Fibroblast of villous mesenchyme (primary cell): ENCODE measurements at regions not wholly inside any gene's neighbourhood (a gene's known extent, or its start where the extent isn't known, plus 50 kb on each side); places are given as distances from the start of the nearest gene placed in this dataset.

Experiments
- DNase-seq: peaks from one replicate; pipeline ENCODE4 v3.0.0-alpha.2; 2010; ENCODE audit warnings: low read depth
- H3K4me3 ChIP-seq: 2 replicates; pipeline ENCODE4 v1.5.1; 2011; ENCODE audit warnings: low read depth, mild to moderate bottlenecking, low read length
- CTCF ChIP-seq: IDR thresholded peaks from 2 replicates; pipeline ENCODE4 v1.5.1; 2012; ENCODE audit warnings: low read depth, mild to moderate bottlenecking, low read length; ENCODE audit not compliant: insufficient read depth

GRCh38 chr10:6654571-6654970, 74.5 kb upstream of the PRKCQ start:
- no peak for TF ChIP-seq CTCF
- no peak for DNase-seq
- no peak overlapping the region for H3K4me3 ChIP-seq

DNA sequence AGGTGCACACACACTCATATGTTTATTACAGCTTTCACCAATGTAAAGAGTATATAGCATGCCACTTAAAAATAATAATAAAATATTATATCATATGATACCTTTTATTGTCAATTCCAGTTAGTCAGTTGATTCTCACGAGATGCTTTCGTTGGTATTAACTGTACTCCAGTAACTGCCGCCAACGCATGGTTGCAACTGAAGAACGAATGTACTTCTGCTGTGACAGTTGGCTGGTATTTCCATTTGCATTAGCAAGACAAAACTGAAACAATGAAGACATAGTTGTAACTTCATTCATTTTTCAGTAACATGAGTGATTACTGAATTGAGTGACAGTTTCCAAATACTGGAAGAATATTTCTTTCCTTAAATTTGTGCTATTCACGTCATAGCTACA, 70.5 kb upstream of the PRKCQ start:
- H3K4me3 ChIP-seq: no peak overlapping the region
- TF ChIP-seq CTCF: no peak
- DNase-seq: no peak

- DNase-seq: no peak
Observed at GRCh38 chr10:6649903-6650302, 69.8 kb upstream of the PRKCQ start.

GRCh38 chr10:6648894-6649720, 69.0 kb upstream of the PRKCQ start:
- H3K4me3 ChIP-seq: no peak overlapping the region
- TF ChIP-seq CTCF: no peak
- no peak for DNase-seq

More at GRCh38 chr10:6649903-6650302, 69.8 kb upstream of the PRKCQ start:
- no peak overlapping the region for H3K4me3 ChIP-seq
- TF ChIP-seq CTCF: no peak

DNA sequence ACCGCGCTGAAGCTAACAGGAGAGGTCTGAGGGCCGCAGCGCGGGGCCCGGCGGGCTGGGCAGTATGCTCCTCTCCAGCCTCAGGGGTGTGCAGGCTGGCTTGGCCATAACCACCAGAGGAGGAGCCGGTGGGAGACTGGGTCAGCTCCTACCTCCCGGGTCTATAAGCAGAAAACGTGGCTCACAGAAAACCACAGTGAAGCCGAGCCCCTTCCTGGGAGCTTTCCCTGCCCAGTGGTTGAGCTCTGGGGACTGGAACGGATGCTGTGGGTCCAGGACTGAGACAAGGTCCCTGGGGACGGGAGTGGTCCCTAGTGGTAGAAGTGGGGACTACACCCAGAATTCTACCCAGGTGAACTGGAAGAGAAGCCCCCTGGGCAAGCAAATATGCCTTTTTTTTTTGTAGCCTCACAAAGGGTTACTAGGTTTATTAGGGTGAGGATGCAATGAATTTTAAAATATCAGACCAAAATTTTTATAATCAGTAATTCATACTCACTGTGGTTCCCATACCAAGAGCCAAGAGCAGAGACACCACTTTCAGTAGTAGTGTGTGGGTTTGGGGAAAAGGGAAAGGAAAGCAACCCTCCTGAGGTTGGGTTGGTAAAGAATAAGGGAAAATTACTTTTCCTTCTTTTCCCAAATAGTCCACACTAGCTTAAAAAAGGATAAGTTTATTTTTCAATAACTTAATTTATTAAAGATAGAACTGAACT, 67.9 kb upstream of the PRKCQ start:
- TF ChIP-seq CTCF: peak; percentile 88
- no peak overlapping the region for H3K4me3 ChIP-seq
- peak; percentile 28 for DNase-seq

DNA sequence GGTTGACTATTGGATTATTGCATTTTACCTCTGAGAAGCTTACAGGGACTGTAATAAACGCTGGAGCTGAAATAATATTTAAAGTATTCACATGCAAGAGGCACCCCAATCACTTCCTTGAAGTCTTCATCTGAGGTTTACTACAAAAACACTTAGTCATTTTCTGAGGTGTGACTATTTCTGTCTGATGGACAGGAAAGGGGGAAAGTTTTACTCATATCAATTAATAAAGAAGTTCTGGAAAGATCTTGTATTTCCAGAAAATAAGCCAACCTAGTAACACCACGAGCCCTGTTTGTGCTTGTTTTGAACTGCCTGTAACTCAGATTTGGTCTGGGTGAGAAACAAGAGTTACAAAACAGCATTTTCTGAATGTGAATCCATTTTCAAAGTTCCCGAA, 63.9 kb upstream of the PRKCQ start:
- H3K4me3 ChIP-seq: no peak overlapping the region
- DNase-seq: no peak
- TF ChIP-seq CTCF: no peak

DNA sequence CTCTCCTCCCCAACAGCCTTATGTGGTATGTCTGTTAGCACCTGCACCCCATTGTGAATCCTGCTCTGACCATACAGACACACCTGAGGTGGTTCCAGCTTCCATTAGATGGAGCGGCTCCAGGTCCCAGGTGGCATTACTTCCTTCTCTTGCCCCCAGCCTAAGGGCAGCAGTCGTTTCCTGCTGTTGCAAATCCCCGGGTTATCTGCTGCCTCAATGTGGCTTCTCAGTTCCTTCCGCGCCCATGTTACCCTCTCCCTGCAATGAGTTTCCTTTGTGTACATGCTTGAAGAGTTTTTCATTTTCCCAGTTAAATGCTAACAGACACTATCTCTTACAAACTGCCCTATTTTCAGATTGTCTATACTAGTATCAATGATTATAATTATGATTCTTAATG, 62.8 kb upstream of the PRKCQ start:
- H3K4me3 ChIP-seq: no peak overlapping the region
- TF ChIP-seq CTCF: no peak
- DNase-seq: no peak
